ENCODE measurements at regions not wholly inside any gene's neighbourhood (a gene's known extent, or its start where the extent isn't known, plus 50 kb on each side); places are given as distances from the start of the nearest gene placed in this dataset.

- H3K27ac ChIP-seq (ENCODE audit: low read length in 2 of 2): no peak overlapping the region
- no CpG with 5 or more reads among the region's 1 CpG for WGBS (ENCODE audit: insufficient coverage)
- no peak overlapping the region for H3K9ac ChIP-seq (ENCODE audit: low read length)
- no peak overlapping the region for H2AFZ ChIP-seq (ENCODE audit: insufficient read depth, low read depth, low read length, poor library complexity, severe bottlenecking)
- ChIA-PET POLR2A (no interaction called here), CTCF (no interaction called here)
- H3K9me3 Mint-ChIP-seq (ENCODE audit: insufficient read depth): peaks cover 6% of the 10 kb centered on the region
- no peaks in the 10 kb centered on the region for H3K4me1 ChIP-seq (ENCODE audit: control insufficient read depth in 2 of 2, insufficient read depth in 2 of 2, low read length in 2 of 2)
- H3K4me3 Mint-ChIP-seq: no peak overlapping the region
- no peaks in the 10 kb centered on the region for H3K27me3 Mint-ChIP-seq
- no peak for TF ChIP-seq EZH2 (IDR thresholded peaks at IDR 0.05; ENCODE audit: borderline replicate concordance, insufficient read depth, low read depth, low read length, poor library complexity, severe bottlenecking)
- no peak for TF ChIP-seq CTCF (IDR thresholded peaks at IDR 0.05)
- DNase-seq (no peak), ATAC-seq (ENCODE audit: low read depth) (no peak)
- H3K9me3 ChIP-seq (ENCODE audit: control extremely low read depth in 1 of 3, control insufficient read depth in 2 of 3, insufficient read depth in 1 of 3, low read length in 2 of 3): peaks cover 1 to 7% (median 2%) of the 10 kb centered on the region in 3 donors
- intact Hi-C loops (cut with micrococcal nuclease): no loop called here
- H3K27me3 ChIP-seq (replicated peaks in 1 of 4; ENCODE audit: control extremely low read depth in 1 of 4, control insufficient read depth in 3 of 4, insufficient read depth in 4 of 4, low read length in 3 of 4): no peaks in the 10 kb centered on the region
- no peaks in the 10 kb centered on the region for H3K79me2 ChIP-seq (ENCODE audit: control insufficient read depth, insufficient read depth, low read length)
- H3K4me3 ChIP-seq (ENCODE audit: control extremely low read depth in 1 of 5, extremely low read depth in 1 of 5, insufficient read depth in 1 of 5, low read depth in 2 of 5, low read length in 4 of 5): no peak overlapping the region
- no peaks in the 10 kb centered on the region for H3K36me3 ChIP-seq (replicated peaks in 1 of 2; ENCODE audit: control extremely low read depth in 1 of 2, control insufficient read depth in 1 of 2, extremely low read depth in 1 of 2, insufficient read depth in 2 of 2, low read length in 1 of 2)
- no peaks in the 10 kb centered on the region for H3K4me1 Mint-ChIP-seq
- H3K27ac Mint-ChIP-seq: no peak overlapping the region
- H4K20me1 ChIP-seq (ENCODE audit: control insufficient read depth, insufficient read depth, low read length, poor library complexity, severe bottlenecking): no peaks in the 10 kb centered on the region
- H3K4me2 ChIP-seq (replicated peaks; ENCODE audit: low read depth, low read length, poor library complexity, severe bottlenecking): no peak overlapping the region
These were observed 413.4 kb downstream of the KCNJ2 start for GRCh38 chr17:70582777-70583176.

- Histone ChIP-seq H3K27ac (ENCODE audit: low read length in 2 of 2) (no peak overlapping the region), H3K9me3 (ENCODE audit: control extremely low read depth in 1 of 3, control insufficient read depth in 2 of 3, insufficient read depth in 1 of 3, low read length in 2 of 3) (peaks cover 0 to 6% (median 2%) of the 10 kb centered on the region in 3 donors), H3K27me3 (replicated peaks in 1 of 4; ENCODE audit: control extremely low read depth in 1 of 4, control insufficient read depth in 3 of 4, insufficient read depth in 4 of 4, low read length in 3 of 4) (no peaks in the 10 kb centered on the region), H3K9ac (ENCODE audit: low read length) (no peak overlapping the region), H3K36me3 (replicated peaks in 1 of 2; ENCODE audit: control extremely low read depth in 1 of 2, control insufficient read depth in 1 of 2, extremely low read depth in 1 of 2, insufficient read depth in 2 of 2, low read length in 1 of 2) (no peaks in the 10 kb centered on the region), H3K4me1 (ENCODE audit: control insufficient read depth in 2 of 2, insufficient read depth in 2 of 2, low read length in 2 of 2) (no peaks in the 10 kb centered on the region), H3K4me2 (replicated peaks; ENCODE audit: low read depth, low read length, poor library complexity, severe bottlenecking) (no peak overlapping the region), H3K79me2 (ENCODE audit: control insufficient read depth, insufficient read depth, low read length) (no peaks in the 10 kb centered on the region), H4K20me1 (ENCODE audit: control insufficient read depth, insufficient read depth, low read length, poor library complexity, severe bottlenecking) (no peaks in the 10 kb centered on the region), H2AFZ (ENCODE audit: insufficient read depth, low read depth, low read length, poor library complexity, severe bottlenecking) (no peak overlapping the region), H3K4me3 (ENCODE audit: control extremely low read depth in 1 of 5, extremely low read depth in 1 of 5, insufficient read depth in 1 of 5, low read depth in 2 of 5, low read length in 4 of 5) (no peak overlapping the region)
- no peak for TF ChIP-seq EZH2 (IDR thresholded peaks at IDR 0.05; ENCODE audit: borderline replicate concordance, insufficient read depth, low read depth, low read length, poor library complexity, severe bottlenecking)
- no peak for TF ChIP-seq CTCF (IDR thresholded peaks at IDR 0.05)
- ATAC-seq (ENCODE audit: low read depth): no peak
- CTCF ChIA-PET: no interaction called here
- H3K4me3 Mint-ChIP-seq: no peak overlapping the region
- H3K9me3 Mint-ChIP-seq (ENCODE audit: insufficient read depth): peaks cover 6% of the 10 kb centered on the region
- H3K27me3 Mint-ChIP-seq: no peaks in the 10 kb centered on the region
- no peaks in the 10 kb centered on the region for H3K4me1 Mint-ChIP-seq
- H3K27ac Mint-ChIP-seq: no peak overlapping the region
- 31% methylated on average over 2 of the region's 4 CpGs for WGBS (ENCODE audit: insufficient coverage)
- no peak for DNase-seq
- POLR2A ChIA-PET: no interaction called here
- intact Hi-C loops (cut with micrococcal nuclease): no loop called here
These were observed 414.9 kb downstream of the KCNJ2 start for GRCh38 chr17:70584255-70584654.

Measured in B cell (primary cell).